SK-N-SH (cell line): ENCODE measurements at regions not wholly inside any gene's neighbourhood (a gene's known extent, or its start where the extent isn't known, plus 50 kb on each side); places are given as distances from the start of the nearest gene placed in this dataset.

Experiments used
- CTCF ChIA-PET: fragments of 300-600, 350-600 bp; formaldehyde crosslinking; extraction: SDS; loops from one replicate; lab custom pipeline; 2021; lab: Yijun Ruan, JAX
- POLR2A ChIA-PET: fragments of 350-600 bp; sonication (Branson Sonifier 250); formaldehyde crosslinking; extraction: SDS; loops from one replicate; lab custom pipeline; 2020; ENCODE audit warnings: antibody characterized with exemption, inconsistent platforms; lab: Yijun Ruan, JAX
- DNase-seq: peaks from one replicate; pipeline ENCODE4 v3.0.0; 2012
- H2AFZ ChIP-seq: fragments of 200-600 bp; sonication (generic); 2 replicates; pipeline ENCODE4 v1.8.1; 2016; ENCODE audit warnings: antibody characterized with exemption, mild to moderate bottlenecking, low read depth
- H3F3A ChIP-seq: fragments of 200-600 bp; sonication (generic); replicated peaks from 2 replicates; pipeline ENCODE3; 2016; ENCODE audit warnings: antibody characterized with exemption, mild to moderate bottlenecking; ENCODE audit not compliant: insufficient read depth
- H3K27ac ChIP-seq, 2 experiments: fragments of 200-500 bp in 1 of 2; fragments of 200-600 bp in 1 of 2; sonication (Bioruptor generic) in 1 of 2; sonication (generic), shearing (Covaris generic) in 1 of 2; 2 replicates each; pipeline versions ENCODE4 v1.5.1 to v1.6.1; 2014 to 2016; ENCODE audit warnings: low read depth in 2 of 2, inconsistent platforms in 1 of 2, low read length in 1 of 2, mild to moderate bottlenecking in 1 of 2, mixed read lengths in 1 of 2
- H3K27me3 ChIP-seq: fragments of 200-600 bp; sonication (generic), shearing (Covaris generic); 2 replicates; pipeline ENCODE4 v1.6.1; 2016; ENCODE audit warnings: mixed run types; ENCODE audit not compliant: insufficient read depth
- H3K36me3 ChIP-seq, 2 experiments: fragments of 200-500 bp in 1 of 2; fragments of 200-600 bp in 1 of 2; sonication (Bioruptor generic) in 1 of 2; sonication (generic) in 1 of 2; replicated peaks in 1 of 2; 2 replicates each; pipeline versions ENCODE3 to v1.5.1; 2014 to 2016; ENCODE audit warnings: low read length in 1 of 2, mild to moderate bottlenecking in 1 of 2; ENCODE audit not compliant: insufficient read depth in 2 of 2, control insufficient read depth in 1 of 2
- H3K4me1 ChIP-seq, 2 experiments: fragments of 200-500 bp in 1 of 2; fragments of 200-600 bp in 1 of 2; sonication (Bioruptor generic) in 1 of 2; sonication (generic), shearing (Covaris generic) in 1 of 2; 2 replicates each; pipeline versions ENCODE4 v1.5.1 to v1.6.1; 2014 to 2016; ENCODE audit warnings: low read depth in 1 of 2, low read length in 1 of 2, mixed run types in 1 of 2; ENCODE audit not compliant: insufficient read depth in 2 of 2, control insufficient read depth in 1 of 2
- H3K4me2 ChIP-seq: fragments of 200-600 bp; sonication (generic), shearing (Covaris generic); 2 replicates; pipeline ENCODE4 v1.6.1; 2017; ENCODE audit warnings: mixed run types
- H3K4me3 ChIP-seq, 2 experiments: fragments of 200-500 bp in 1 of 2; fragments of 200-600 bp in 1 of 2; sonication (Bioruptor generic) in 1 of 2; sonication (generic), shearing (Covaris generic) in 1 of 2; 2 replicates each; pipeline versions ENCODE4 v1.5.1 to v1.8.1; 2014 to 2016; ENCODE audit warnings: low read depth in 2 of 2, inconsistent platforms in 1 of 2, low read length in 1 of 2, mild to moderate bottlenecking in 1 of 2, mixed read lengths in 1 of 2, moderate library complexity in 1 of 2
- H3K79me2 ChIP-seq: fragments of 200-600 bp; sonication (generic); 2 replicates; pipeline ENCODE4 v1.8.1; 2017; ENCODE audit warnings: mild to moderate bottlenecking; ENCODE audit not compliant: insufficient read depth
- H3K9ac ChIP-seq: fragments of 200-600 bp; sonication (generic); 2 replicates; pipeline ENCODE4 v1.6.1; 2017; ENCODE audit warnings: mixed run types
- H3K9me2 ChIP-seq: fragments of 200-600 bp; sonication (generic); 2 replicates; pipeline ENCODE4 v1.6.1; 2017; ENCODE audit warnings: mixed run types
- H3K9me3 ChIP-seq: fragments of 200-600 bp; sonication (generic); 2 replicates; pipeline ENCODE4 v1.6.1; 2017; ENCODE audit warnings: mixed run types, mild to moderate bottlenecking, moderate library complexity
- H4K20me1 ChIP-seq: fragments of 200-600 bp; sonication (generic); 2 replicates; pipeline ENCODE4 v1.6.1; 2017; ENCODE audit warnings: mild to moderate bottlenecking, mixed run types; ENCODE audit not compliant: insufficient read depth
- CHD2 ChIP-seq: fragments of 150-350 bp; IDR thresholded peaks from 2 replicates; pipeline ENCODE4 v1.6.1; 2018; ENCODE audit warnings: low read length; ENCODE audit not compliant: partially characterized antibody
- ELF1 ChIP-seq: IDR thresholded peaks from 2 replicates; pipeline ENCODE4 v1.4.0; 2012
- EP300 ChIP-seq, 2 experiments: IDR thresholded peaks; 2 replicates each; pipeline versions ENCODE4 v1.4.0 to v1.6.1; 2012; ENCODE audit warnings: borderline replicate concordance in 1 of 2, low read depth in 1 of 2, low read length in 1 of 2
- EZH2phosphoT487 ChIP-seq: fragments of 200-600 bp; sonication (generic); IDR thresholded peaks from 2 replicates; pipeline ENCODE4 v1.6.1; 2017; ENCODE audit warnings: low read depth, mixed run types, mild to moderate bottlenecking, antibody characterized with exemption, moderate library complexity, borderline replicate concordance
- FOXJ3 ChIP-seq: sonication (generic); formaldehyde crosslinking; IDR thresholded peaks from 2 replicates; pipeline ENCODE4 v1.5.1; 2020; ENCODE audit warnings: mild to moderate bottlenecking, missing genetic modification reagents
- GABPA ChIP-seq: IDR thresholded peaks from 2 replicates; pipeline ENCODE4 v1.4.0; 2012; ENCODE audit warnings: low read depth, mild to moderate bottlenecking
- GATA2 ChIP-seq: sonication (generic); formaldehyde crosslinking; IDR thresholded peaks from 2 replicates; pipeline ENCODE4 v1.5.0; 2020; ENCODE audit warnings: mild to moderate bottlenecking, missing genetic modification reagents
- IRF3 ChIP-seq: fragments of 150-350 bp; IDR thresholded peaks from 2 replicates; pipeline ENCODE4 v1.6.1; 2016; ENCODE audit warnings: mild to moderate bottlenecking, low read depth, low read length
- JUND ChIP-seq: IDR thresholded peaks from 2 replicates; pipeline ENCODE4 v1.4.0; 2012
- NRF1 ChIP-seq: IDR thresholded peaks from 2 replicates; pipeline ENCODE4 v1.6.1; 2012; ENCODE audit warnings: low read depth, mild to moderate bottlenecking, low read length
- POLR2AphosphoS5 ChIP-seq: IDR thresholded peaks from 2 replicates; pipeline ENCODE4 v1.6.1; 2012; ENCODE audit warnings: low read depth, low read length
- RAD21 ChIP-seq: IDR thresholded peaks from 2 replicates; pipeline ENCODE4 v1.6.1; 2012; ENCODE audit warnings: mild to moderate bottlenecking, low read length
- RCOR1 ChIP-seq: fragments of 150-350 bp; IDR thresholded peaks from 2 replicates; pipeline ENCODE4 v1.6.1; 2017; ENCODE audit warnings: antibody characterized with exemption, low read length
- REST ChIP-seq: IDR thresholded peaks from 2 replicates; pipeline ENCODE4 v1.6.1; 2012; ENCODE audit warnings: mild to moderate bottlenecking, low read depth, low read length, moderate library complexity
- SIN3A ChIP-seq: IDR thresholded peaks from 2 replicates; pipeline ENCODE4 v1.6.1; 2012; ENCODE audit warnings: low read depth, mild to moderate bottlenecking, low read length, moderate library complexity, borderline replicate concordance
- SMC3 ChIP-seq: IDR thresholded peaks from 2 replicates; pipeline ENCODE4 v1.6.1; 2012; ENCODE audit warnings: low read depth, low read length, improper control_type of control experiment
- TEAD4 ChIP-seq: IDR thresholded peaks from 2 replicates; pipeline ENCODE4 v1.4.0; 2012; ENCODE audit warnings: mild to moderate bottlenecking, borderline replicate concordance; ENCODE audit not compliant: insufficient read depth
- USF2 ChIP-seq: fragments of 150-350 bp; IDR thresholded peaks from 2 replicates; pipeline ENCODE4 v1.6.1; 2017; ENCODE audit warnings: antibody characterized with exemption, low read length, low read depth, borderline replicate concordance
- YY1 ChIP-seq: IDR thresholded peaks from 2 replicates; pipeline ENCODE4 v1.4.0; 2012; ENCODE audit warnings: low read depth, mild to moderate bottlenecking
- ZBTB33 ChIP-seq: IDR thresholded peaks from 2 replicates; pipeline ENCODE4 v1.4.0; 2012; ENCODE audit warnings: low read depth, borderline replicate concordance
- WGBS: methylation state at CpG from one replicate; pipeline ENCODE4 v1.1.6; 2017; ENCODE audit warnings: low lambda C conversion rate; 5-methylcytosine and 5-hydroxymethylcytosine counted together

- Histone ChIP-seq H3K9me2 (no peaks in the 10 kb centered on the region), H3F3A (no peaks in the 10 kb centered on the region), H3K4me3 (no peak overlapping the region), H2AFZ (no peak overlapping the region), H3K9me3 (no peaks in the 10 kb centered on the region; the same call in 1 of the 2 replicates), H3K4me1 (no peaks in the 10 kb centered on the region), H3K27ac (no peak overlapping the region), H4K20me1 (no peaks in the 10 kb centered on the region), H3K79me2 (no peaks in the 10 kb centered on the region), H3K27me3 (no peaks in the 10 kb centered on the region), H3K4me2 (no peak overlapping the region), H3K36me3 (no peaks in the 10 kb centered on the region), H3K9ac (no peak overlapping the region)
- no peak for DNase-seq
- 49% methylated on average over 2 of the region's 2 CpGs for WGBS
- TF ChIP-seq TEAD4 (no peak), JUND (no peak), NRF1 (no peak), USF2 (no peak), POLR2AphosphoS5 (no peak), FOXJ3 (CRISPR knock-in tag) (no peak), GABPA (no peak), RAD21 (no peak), IRF3 (no peak)
- CTCF ChIA-PET: no interaction called here
- POLR2A ChIA-PET: no interaction called here
Observed at GRCh38 chr18:39403121-39403520, 1837.5 kb upstream of the CELF4 start.

GRCh38 chr18:39399662-39400061, 1834.1 kb upstream of the CELF4 start:
- no peak overlapping the region for H3K4me3 ChIP-seq
- H3K27me3 ChIP-seq: no peaks in the 10 kb centered on the region
- 18% methylated on average over 1 of the region's 1 CpG for WGBS
- H3K79me2 ChIP-seq: no peaks in the 10 kb centered on the region
- no peaks in the 10 kb centered on the region; the same call in 1 of the 2 replicates for H3K9me3 ChIP-seq
- H3K9ac ChIP-seq: no peak overlapping the region
- no peak for TF ChIP-seq YY1
- no peak for TF ChIP-seq EP300 (IDR thresholded peaks at IDR 0.05; ENCODE audit: borderline replicate concordance in 1 of 2, low read depth in 1 of 2, low read length in 1 of 2)
- TF ChIP-seq GATA2 (CRISPR knock-in tag): no peak
- TF ChIP-seq NRF1: no peak
- no peak for TF ChIP-seq FOXJ3 (CRISPR knock-in tag)
- no peak for TF ChIP-seq RAD21
- TF ChIP-seq REST: no peak
- no peak for TF ChIP-seq ZBTB33
- TF ChIP-seq EZH2phosphoT487: no peak
- no peak for TF ChIP-seq POLR2AphosphoS5
- TF ChIP-seq RCOR1: no peak
- TF ChIP-seq ELF1: no peak
- no peak for TF ChIP-seq CHD2
- TF ChIP-seq SIN3A: no peak
- no peak for TF ChIP-seq SMC3
- H3F3A ChIP-seq: no peaks in the 10 kb centered on the region
- H4K20me1 ChIP-seq: no peaks in the 10 kb centered on the region
- H3K36me3 ChIP-seq: no peaks in the 10 kb centered on the region
- no peak overlapping the region for H3K27ac ChIP-seq
- no peak for DNase-seq
- ChIA-PET POLR2A (no interaction called here), CTCF (interaction anchor here (0.9 kb wide), 1 partner anchor 1493 kb away, joined by 4 read pairs; no protein-coding TSS in a partner anchor)
- no peaks in the 10 kb centered on the region for H3K9me2 ChIP-seq
- H3K4me2 ChIP-seq: no peak overlapping the region
- H3K4me1 ChIP-seq: no peaks in the 10 kb centered on the region
- no peak overlapping the region for H2AFZ ChIP-seq
